Parathyroid adenoma (tissue), 2 donors: ENCODE measurements at regions not wholly inside any gene's neighbourhood (a gene's known extent, or its start where the extent isn't known, plus 50 kb on each side); places are given as distances from the start of the nearest gene placed in this dataset.

Source experiments
- H2AFZ ChIP-seq: fragments of 300-600 bp; sonication (generic); one replicate; pipeline ENCODE4 v1.7.0; 2017; ENCODE audit warnings: antibody characterized with exemption, mild to moderate bottlenecking
- H3K27ac ChIP-seq: fragments of 300-600 bp; sonication (generic); one replicate; pipeline ENCODE4 v1.7.0; 2017
- H3K27me3 ChIP-seq: fragments of 300-600 bp; sonication (generic); one replicate; pipeline ENCODE4 v1.7.0; 2017; ENCODE audit warnings: low read length; ENCODE audit not compliant: control insufficient read depth, insufficient read depth
- H3K36me3 ChIP-seq: fragments of 300-600 bp; sonication (generic); one replicate; pipeline ENCODE4 v1.7.0; 2017; ENCODE audit warnings: low read length; ENCODE audit not compliant: control insufficient read depth, insufficient read depth
- H3K4me1 ChIP-seq: fragments of 300-600 bp; sonication (generic); one replicate; pipeline ENCODE4 v1.7.0; 2017; ENCODE audit warnings: control low read depth
- H3K4me2 ChIP-seq: fragments of 300-600 bp; sonication (generic); one replicate; pipeline ENCODE4 v1.7.0; 2017; ENCODE audit warnings: low read length
- H3K4me3 ChIP-seq: fragments of 300-600 bp; sonication (generic); one replicate; pipeline ENCODE4 v1.7.0; 2017; ENCODE audit warnings: low read depth, low read length
- H3K79me2 ChIP-seq: fragments of 300-600 bp; sonication (generic); one replicate; pipeline ENCODE4 v1.7.0; 2017; ENCODE audit warnings: control low read depth
- H3K9ac ChIP-seq: fragments of 300-600 bp; sonication (generic); one replicate; pipeline ENCODE4 v1.7.0; 2017; ENCODE audit warnings: mild to moderate bottlenecking
- H3K9me3 ChIP-seq: fragments of 300-600 bp; sonication (generic); one replicate; pipeline ENCODE4 v1.7.0; 2017; ENCODE audit warnings: low read length; ENCODE audit not compliant: control insufficient read depth
- TF ChIP-seq, protein P1 (sequence below): fragments of 300-600 bp; sonication (generic); IDR thresholded peaks from one replicate; pipeline ENCODE4 v1.7.0; 2017; ENCODE audit warnings: antibody characterized with exemption, mild to moderate bottlenecking
- donor health status: primary hyperparathyroidism.

DNA sequence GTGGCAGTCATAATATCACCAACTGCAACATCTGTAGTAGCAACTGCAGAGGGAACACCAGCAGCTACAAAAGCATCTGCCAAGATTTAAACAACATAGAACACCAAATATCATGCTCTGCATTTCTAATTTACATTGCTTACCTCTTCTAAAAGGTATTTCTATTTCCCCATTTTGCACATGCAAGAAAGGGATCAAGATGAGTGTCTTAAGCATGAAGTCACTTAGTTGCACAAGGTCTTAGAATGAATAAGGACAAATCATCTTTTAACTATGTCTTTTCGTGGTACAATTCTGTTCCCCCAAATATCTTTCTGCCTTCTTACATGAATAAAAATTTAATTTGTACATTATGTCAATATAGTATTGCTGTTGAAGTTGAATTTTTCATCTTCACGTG lies 1746.4 kb downstream of the EFNA5 start:
- no peaks in the 10 kb centered on the region for H3K4me1 ChIP-seq
- H3K9ac ChIP-seq: no peak overlapping the region
- no peaks in the 10 kb centered on the region for H3K9me3 ChIP-seq
- H3K27me3 ChIP-seq: no peaks in the 10 kb centered on the region
- no peak overlapping the region for H2AFZ ChIP-seq
- no peaks in the 10 kb centered on the region for H3K36me3 ChIP-seq
- no peaks in the 10 kb centered on the region for H3K79me2 ChIP-seq
- TF ChIP-seq, protein P1, sequence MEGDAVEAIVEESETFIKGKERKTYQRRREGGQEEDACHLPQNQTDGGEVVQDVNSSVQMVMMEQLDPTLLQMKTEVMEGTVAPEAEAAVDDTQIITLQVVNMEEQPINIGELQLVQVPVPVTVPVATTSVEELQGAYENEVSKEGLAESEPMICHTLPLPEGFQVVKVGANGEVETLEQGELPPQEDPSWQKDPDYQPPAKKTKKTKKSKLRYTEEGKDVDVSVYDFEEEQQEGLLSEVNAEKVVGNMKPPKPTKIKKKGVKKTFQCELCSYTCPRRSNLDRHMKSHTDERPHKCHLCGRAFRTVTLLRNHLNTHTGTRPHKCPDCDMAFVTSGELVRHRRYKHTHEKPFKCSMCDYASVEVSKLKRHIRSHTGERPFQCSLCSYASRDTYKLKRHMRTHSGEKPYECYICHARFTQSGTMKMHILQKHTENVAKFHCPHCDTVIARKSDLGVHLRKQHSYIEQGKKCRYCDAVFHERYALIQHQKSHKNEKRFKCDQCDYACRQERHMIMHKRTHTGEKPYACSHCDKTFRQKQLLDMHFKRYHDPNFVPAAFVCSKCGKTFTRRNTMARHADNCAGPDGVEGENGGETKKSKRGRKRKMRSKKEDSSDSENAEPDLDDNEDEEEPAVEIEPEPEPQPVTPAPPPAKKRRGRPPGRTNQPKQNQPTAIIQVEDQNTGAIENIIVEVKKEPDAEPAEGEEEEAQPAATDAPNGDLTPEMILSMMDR: no peak
- H3K27ac ChIP-seq: no peak overlapping the region
- no peak overlapping the region for H3K4me2 ChIP-seq
- no peak overlapping the region for H3K4me3 ChIP-seq

DNA sequence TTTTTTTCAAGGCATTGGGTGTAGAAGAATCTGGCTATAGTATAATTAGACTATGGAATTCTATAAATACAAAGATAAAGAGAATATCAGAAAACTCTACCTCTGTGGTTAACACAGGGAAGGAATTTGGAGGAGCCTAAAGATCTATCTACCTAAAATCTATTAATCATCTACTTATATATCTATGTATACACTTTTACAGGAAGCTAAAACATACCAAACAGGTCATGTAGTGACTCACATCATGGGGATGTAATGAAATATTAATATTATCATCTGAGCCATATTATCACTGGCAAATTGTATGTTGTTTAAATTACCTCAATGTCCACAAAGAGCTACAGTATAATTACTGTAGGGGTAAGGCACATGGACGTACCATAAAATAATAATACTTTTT lies 1748.2 kb downstream of the EFNA5 start:
- Histone ChIP-seq H3K27me3 (no peaks in the 10 kb centered on the region), H3K4me2 (no peak overlapping the region), H3K27ac (no peak overlapping the region), H3K36me3 (no peaks in the 10 kb centered on the region), H3K4me1 (no peaks in the 10 kb centered on the region), H3K9ac (no peak overlapping the region), H2AFZ (no peak overlapping the region), H3K79me2 (no peaks in the 10 kb centered on the region), H3K4me3 (no peak overlapping the region), H3K9me3 (no peaks in the 10 kb centered on the region)
- TF ChIP-seq, protein P1: no peak

DNA sequence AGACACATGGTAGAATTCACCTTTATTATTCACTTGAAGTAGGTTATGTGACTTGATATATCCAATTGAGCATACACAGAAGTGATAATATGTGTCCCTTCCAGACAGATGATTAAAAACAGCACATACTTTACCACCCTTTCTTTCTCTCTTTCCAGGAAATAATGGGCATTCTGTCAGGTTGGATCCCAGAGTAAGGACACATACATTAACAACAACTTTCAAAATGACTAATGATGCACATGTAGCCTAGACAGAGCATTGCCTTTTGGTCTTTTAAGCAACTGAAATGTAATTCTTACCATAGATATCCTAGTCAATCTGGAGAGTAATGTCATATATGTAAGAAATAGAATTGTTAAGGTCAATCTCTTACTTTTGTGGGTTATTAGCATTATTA lies 1748.7 kb downstream of the EFNA5 start:
- H3K27ac ChIP-seq: no peak overlapping the region
- H3K9ac ChIP-seq: no peak overlapping the region
- H3K4me2 ChIP-seq: no peak overlapping the region
- TF ChIP-seq, protein P1: no peak
- no peaks in the 10 kb centered on the region for H3K4me1 ChIP-seq
- H3K79me2 ChIP-seq: no peaks in the 10 kb centered on the region
- no peaks in the 10 kb centered on the region for H3K36me3 ChIP-seq
- H3K9me3 ChIP-seq: no peaks in the 10 kb centered on the region
- H2AFZ ChIP-seq: no peak overlapping the region
- H3K4me3 ChIP-seq: no peak overlapping the region
- H3K27me3 ChIP-seq: no peaks in the 10 kb centered on the region

DNA sequence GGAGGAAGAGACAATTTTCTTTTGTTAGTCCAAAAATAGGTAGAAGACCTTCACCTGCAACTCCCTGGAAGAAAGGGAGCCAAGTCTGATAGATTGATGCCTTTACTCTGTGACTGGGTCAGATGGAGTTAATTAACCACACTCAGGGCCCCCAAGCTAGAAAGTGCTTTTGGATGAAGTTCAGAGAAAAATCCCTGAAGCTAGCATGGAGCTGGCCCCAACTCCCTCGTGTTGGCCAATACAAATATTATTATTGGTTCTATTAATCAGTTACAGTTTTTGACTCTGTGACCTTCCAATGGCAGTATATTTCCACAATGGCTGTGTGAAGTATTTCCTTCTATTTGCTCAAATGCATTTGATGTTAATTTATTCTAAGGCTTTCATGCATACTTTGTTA lies 1753.5 kb downstream of the EFNA5 start:
- no peaks in the 10 kb centered on the region for H3K36me3 ChIP-seq
- H3K27ac ChIP-seq: no peak overlapping the region
- H3K9me3 ChIP-seq: no peaks in the 10 kb centered on the region
- H2AFZ ChIP-seq: no peak overlapping the region
- no peaks in the 10 kb centered on the region for H3K4me1 ChIP-seq
- no peak overlapping the region for H3K4me2 ChIP-seq
- H3K27me3 ChIP-seq: no peaks in the 10 kb centered on the region
- no peak overlapping the region for H3K4me3 ChIP-seq
- no peak overlapping the region for H3K9ac ChIP-seq
- TF ChIP-seq, protein P1: no peak
- H3K79me2 ChIP-seq: no peaks in the 10 kb centered on the region

DNA sequence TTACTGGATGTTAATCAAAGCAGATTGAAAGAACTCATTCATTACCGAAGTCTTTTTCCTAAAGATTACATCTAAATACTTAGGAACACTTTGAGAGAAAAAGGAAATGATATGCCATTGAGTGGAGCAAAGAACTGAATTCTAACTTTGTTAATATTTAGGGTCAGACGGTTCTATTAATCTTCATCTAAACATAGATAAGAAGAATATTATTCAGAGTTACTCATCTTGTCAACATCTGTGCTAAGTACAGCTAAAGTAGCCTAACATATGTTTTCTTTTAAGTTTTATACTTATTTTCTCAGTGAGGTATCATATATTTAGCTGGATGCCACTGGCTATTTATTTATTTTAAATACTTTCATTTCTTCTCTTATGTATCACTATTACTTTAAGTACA lies 1763.7 kb downstream of the EFNA5 start:
- Histone ChIP-seq H3K9ac (no peak overlapping the region), H3K9me3 (no peaks in the 10 kb centered on the region), H3K27ac (no peak overlapping the region), H3K27me3 (no peaks in the 10 kb centered on the region), H3K79me2 (no peaks in the 10 kb centered on the region), H3K4me2 (no peak overlapping the region), H3K4me3 (no peak overlapping the region), H2AFZ (no peak overlapping the region), H3K4me1 (no peaks in the 10 kb centered on the region), H3K36me3 (no peaks in the 10 kb centered on the region)
- TF ChIP-seq, protein P1: no peak
